Transverse colon (tissue), 3 donors: ENCODE measurements at regions not wholly inside any gene's neighbourhood (a gene's known extent, or its start where the extent isn't known, plus 50 kb on each side); places are given as distances from the start of the nearest gene placed in this dataset.

Experiments used
- POLR2A ChIP-seq: fragments of 450-650 bp; IDR thresholded peaks from one replicate; pipeline ENCODE4 v1.6.1; 2016; ENCODE audit warnings: antibody characterized with exemption, mild to moderate bottlenecking, moderate library complexity
- POLR2AphosphoS5 ChIP-seq, 3 donors: sonication (generic); formaldehyde crosslinking; IDR thresholded peaks; one replicate each; pipeline ENCODE4 v1.6.1; 2016; ENCODE audit warnings: antibody characterized with exemption in 3 of 3

GRCh38 chr5:16283791-16284190, 104.2 kb upstream of the MARCHF11 start:
- TF ChIP-seq POLR2AphosphoS5 (IDR thresholded peaks at IDR 0.05) (no peak), POLR2A (no peak)
